HFF-Myc (cell line): ENCODE measurements at regions not wholly inside any gene's neighbourhood (a gene's known extent, or its start where the extent isn't known, plus 50 kb on each side); places are given as distances from the start of the nearest gene placed in this dataset.
"Not testable (repeated sequence)": the region's sequence is repeated elsewhere in the genome, so short reads cannot be mapped to it uniquely, and the experiment has no call there.

ENCODE experiments used
- DNase-seq: peaks from one replicate; pipeline ENCODE4 v3.0.0-alpha.2; 2011; ENCODE audit warnings: low read depth; ENCODE audit errors: extremely low read depth
- H3K4me3 ChIP-seq: replicated peaks from 2 replicates; pipeline ENCODE4 v1.5.1; 2011; ENCODE audit warnings: low read depth, mild to moderate bottlenecking, control low read depth, low read length
- TF ChIP-seq, protein P1 (sequence below): IDR thresholded peaks from 2 replicates; pipeline ENCODE4 v1.5.1; 2012; ENCODE audit warnings: mild to moderate bottlenecking, low read depth, low read length, control low read depth; ENCODE audit errors: missing control alignments

DNA sequence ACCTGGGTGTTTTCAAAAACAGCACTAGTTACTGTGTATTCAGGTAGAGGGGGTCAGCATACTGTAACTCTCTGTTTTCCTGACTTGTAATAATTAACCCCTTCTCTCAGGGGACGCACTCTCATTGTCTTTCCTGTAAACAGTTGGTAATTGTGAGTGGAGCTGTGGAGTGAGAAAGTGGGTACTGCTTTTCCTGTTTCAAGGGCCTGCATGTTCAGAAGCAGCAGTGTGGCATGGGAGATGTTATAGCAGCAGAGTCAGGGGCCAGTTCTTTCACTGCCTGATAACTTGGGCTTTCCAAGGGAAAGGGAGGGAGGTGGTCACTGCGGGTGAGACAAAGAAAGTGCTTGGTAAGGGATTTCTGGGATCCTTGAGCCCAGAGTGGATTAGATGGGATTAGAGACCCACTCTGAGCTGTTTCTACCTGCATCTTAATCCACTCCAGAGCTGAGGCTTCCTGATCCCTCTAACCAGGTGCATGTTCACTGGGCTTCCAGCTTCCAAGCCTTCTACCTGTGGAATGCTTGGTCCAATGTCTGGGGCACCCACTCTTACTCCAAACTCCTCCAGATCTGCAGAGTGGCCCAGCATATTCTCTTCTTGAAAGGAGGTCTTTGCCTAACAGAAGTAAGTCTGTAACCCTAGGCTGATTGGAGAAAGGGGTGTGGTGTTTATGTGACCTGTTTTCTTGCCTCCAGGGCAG lies 105.2 kb downstream of the RPLP1 start:
- no peak overlapping the region for H3K4me3 ChIP-seq
- DNase-seq: no peak
- TF ChIP-seq, protein P1, sequence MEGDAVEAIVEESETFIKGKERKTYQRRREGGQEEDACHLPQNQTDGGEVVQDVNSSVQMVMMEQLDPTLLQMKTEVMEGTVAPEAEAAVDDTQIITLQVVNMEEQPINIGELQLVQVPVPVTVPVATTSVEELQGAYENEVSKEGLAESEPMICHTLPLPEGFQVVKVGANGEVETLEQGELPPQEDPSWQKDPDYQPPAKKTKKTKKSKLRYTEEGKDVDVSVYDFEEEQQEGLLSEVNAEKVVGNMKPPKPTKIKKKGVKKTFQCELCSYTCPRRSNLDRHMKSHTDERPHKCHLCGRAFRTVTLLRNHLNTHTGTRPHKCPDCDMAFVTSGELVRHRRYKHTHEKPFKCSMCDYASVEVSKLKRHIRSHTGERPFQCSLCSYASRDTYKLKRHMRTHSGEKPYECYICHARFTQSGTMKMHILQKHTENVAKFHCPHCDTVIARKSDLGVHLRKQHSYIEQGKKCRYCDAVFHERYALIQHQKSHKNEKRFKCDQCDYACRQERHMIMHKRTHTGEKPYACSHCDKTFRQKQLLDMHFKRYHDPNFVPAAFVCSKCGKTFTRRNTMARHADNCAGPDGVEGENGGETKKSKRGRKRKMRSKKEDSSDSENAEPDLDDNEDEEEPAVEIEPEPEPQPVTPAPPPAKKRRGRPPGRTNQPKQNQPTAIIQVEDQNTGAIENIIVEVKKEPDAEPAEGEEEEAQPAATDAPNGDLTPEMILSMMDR: no peak

DNA sequence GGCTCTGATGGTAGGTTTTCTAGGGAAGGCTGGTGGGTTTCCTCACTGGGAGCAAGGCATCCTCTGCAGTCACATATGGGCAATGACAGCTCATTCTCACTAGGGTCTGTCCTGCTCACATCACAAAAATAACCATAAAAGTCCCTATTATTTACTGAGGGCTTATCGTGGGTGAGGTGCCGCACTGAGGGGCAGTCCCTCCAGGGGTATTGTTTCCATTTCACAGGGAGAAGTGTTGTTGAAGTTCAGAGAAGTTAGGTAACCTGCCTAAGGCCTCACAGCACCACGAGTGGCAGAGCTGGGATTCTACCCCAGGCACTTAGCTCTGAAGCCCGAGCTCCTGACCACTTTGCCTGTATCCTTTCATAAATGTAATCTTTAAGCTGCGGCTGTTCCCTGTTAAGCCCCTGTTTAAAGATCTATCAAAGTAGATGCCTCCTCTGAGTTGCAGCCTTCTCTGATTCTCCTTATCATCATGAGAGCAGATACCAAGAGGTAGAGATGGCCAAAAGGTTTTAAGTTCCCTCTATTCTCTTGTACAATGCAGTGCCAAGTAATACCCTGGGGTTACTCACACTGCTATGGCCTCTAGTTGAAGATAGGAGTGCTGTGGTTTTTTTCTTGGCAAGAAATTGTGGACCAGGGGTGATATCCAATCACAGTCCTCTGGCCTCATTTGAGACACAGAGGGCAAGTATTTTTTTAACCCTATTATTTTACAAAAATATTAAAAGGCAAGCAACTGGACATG lies 107.0 kb downstream of the RPLP1 start:
- H3K4me3 ChIP-seq: no peak overlapping the region
- DNase-seq: no peak
- TF ChIP-seq, protein P1: no peak

DNA sequence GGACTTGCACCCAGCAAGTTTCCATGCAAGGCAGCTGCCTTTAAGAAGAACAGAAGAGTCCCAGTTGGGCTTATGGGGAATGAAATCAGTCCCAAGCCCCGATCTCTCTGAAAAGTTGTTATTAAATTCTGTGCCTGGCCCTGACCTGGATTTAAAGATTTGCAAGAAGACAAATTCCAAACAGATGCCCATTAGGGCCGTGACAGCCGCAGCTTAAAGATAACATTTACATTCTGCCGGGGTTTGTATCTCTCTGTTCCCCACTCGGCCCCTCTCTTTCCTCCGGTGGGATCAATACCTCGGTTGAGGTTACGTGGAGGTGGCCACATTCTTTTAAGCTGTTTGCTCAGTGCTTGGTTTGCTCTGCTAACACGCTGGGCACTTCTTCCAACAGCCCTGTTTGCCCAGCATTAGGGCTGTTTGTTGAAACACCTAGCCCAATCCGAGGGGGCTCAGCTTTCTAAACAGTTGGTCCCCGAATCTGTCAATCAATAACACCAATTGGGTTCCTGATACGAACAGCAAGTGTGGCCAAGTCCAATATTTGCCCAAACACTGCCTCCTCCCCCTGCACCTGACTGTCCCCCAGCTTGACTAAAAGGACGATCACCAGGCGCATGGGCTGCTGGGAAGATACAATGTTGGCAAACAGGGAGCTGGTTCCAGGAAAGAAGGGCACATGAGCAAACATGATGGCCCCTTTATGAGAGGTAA lies 108.6 kb downstream of the RPLP1 start:
- DNase-seq: no peak
- TF ChIP-seq, protein P1: no peak
- H3K4me3 ChIP-seq: no peak overlapping the region

DNA sequence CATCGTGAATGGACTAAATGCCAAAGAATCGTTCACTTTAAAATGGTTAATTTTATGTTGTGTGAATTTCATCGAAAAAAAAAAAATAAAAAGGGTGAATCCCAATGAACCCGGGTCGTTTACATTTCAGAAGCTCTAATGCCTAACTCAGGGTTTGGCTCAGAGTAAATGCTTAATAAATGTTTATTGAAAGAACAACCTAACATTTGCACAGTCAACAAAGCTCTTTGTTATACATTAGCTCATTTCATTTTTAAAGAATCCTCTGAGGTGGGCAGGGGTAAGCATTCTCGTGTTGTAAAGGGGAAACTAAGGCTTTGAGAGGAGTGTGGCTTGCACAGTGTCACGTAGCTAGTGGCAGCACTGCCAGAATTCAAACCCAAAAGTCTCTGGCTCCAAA lies 109.5 kb downstream of the RPLP1 start:
- H3K4me3 ChIP-seq: no peak overlapping the region
- TF ChIP-seq, protein P1: no peak
- DNase-seq: no peak

DNA sequence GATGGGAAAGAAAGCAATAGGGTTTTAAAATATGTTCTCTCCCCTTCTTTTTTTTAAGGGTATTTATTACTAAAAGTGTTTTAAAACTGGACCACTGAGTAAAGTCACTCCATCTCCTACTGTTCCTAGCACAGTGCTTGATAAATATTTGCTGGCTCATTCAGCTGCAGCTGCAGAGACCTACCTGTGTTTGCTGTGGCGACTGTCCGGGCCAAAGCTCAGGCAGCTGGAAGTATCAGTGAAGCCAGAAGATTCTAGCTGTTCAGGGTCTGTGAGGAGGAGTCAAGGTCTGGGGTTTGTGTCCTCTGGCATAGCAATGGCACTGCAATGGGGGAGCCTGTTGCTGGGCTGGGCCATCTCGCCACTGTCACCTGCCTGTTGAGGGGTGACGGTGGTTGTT lies 109.9 kb downstream of the RPLP1 start:
- no peak overlapping the region for H3K4me3 ChIP-seq
- TF ChIP-seq, protein P1: no peak
- no peak for DNase-seq

DNA sequence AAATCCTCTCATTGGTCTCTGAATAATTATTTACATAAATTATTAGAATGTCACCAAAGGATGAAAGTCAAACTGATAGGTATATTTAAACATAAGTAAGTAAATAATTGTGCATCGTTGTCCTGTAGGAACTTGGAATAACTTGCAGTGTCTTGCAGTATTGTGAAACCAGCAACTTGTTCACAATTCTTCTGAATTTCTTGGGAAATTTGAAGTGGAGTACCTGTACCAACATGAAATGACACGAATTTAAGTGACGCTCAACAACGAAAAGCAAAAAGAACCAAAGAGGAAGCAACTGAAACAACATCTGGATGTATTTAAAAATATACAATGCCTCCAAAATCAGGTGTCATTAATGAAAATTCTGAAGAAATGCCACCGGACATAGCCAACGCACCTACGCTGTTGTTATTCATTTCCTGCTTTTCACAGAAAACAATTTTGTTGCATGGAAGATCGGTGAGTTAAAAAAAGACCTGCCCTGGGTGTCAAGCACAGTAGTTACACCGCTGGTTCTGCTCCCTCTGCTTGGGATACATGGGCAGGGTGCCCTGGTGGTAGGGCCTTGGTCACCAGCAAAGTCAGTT lies 112.5 kb downstream of the RPLP1 start:
- TF ChIP-seq, protein P1: no peak
- H3K4me3 ChIP-seq: no peak overlapping the region
- no peak for DNase-seq

DNA sequence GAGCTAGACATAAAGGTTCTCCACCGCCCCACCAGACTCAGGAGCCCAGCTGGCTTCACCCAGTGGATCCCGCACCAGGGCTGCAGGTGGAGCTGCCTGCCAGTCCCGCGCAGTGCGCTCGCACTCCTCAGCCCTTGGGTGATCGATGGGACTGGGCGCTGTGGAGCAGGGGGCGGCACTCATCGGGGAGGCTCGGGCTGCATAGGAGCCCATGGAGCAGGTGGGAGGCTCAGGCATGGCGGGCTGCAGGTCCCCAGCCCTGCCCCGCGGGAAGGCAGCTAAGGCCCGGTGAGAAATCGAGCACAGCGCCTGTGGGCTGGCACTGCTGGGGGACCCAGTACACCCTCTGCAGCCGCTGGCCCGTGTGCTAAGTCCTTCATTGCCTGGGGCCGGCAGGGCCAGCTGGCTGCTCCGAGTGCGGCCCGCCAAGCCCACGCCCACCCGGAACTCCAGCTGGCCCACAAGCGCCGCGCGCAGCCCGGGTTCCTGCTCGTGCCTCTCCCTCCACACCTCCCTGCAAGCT lies 114.7 kb downstream of the RPLP1 start:
- not testable (repeated sequence) for H3K4me3 ChIP-seq, DNase-seq
